ENCODE measurements at regions not wholly inside any gene's neighbourhood (a gene's known extent, or its start where the extent isn't known, plus 50 kb on each side); places are given as distances from the start of the nearest gene placed in this dataset.
"Not testable (repeated sequence)": the region's sequence is repeated elsewhere in the genome, so short reads cannot be mapped to it uniquely, and the experiment has no call there.

GRCh38 chr3:145224886-145225285, 936.1 kb downstream of the PLOD2 start:
- intact Hi-C loops (cut with DNase I), result no loop called here
- DNase-seq (no peak), ATAC-seq (no peak)
- no peak for TF ChIP-seq CTCF (IDR thresholded peaks at IDR 0.05)
- H3K4me1 ChIP-seq, result no peaks in the 10 kb centered on the region
- H3K4me3 ChIP-seq, result no peak overlapping the region
- no peaks in the 10 kb centered on the region for H3K27me3 ChIP-seq (ENCODE audit: low read depth)
- no peaks in the 10 kb centered on the region for H3K36me3 ChIP-seq
- H3K9me3 ChIP-seq, result no peaks in the 10 kb centered on the region
- no peak overlapping the region for H3K27ac ChIP-seq

GRCh38 chr3:145243875-145244274, 917.1 kb downstream of the PLOD2 start:
- ATAC-seq, result no peak
- no peak for TF ChIP-seq CTCF (IDR thresholded peaks at IDR 0.05)
- no peak overlapping the region for H3K27ac ChIP-seq

DNA sequence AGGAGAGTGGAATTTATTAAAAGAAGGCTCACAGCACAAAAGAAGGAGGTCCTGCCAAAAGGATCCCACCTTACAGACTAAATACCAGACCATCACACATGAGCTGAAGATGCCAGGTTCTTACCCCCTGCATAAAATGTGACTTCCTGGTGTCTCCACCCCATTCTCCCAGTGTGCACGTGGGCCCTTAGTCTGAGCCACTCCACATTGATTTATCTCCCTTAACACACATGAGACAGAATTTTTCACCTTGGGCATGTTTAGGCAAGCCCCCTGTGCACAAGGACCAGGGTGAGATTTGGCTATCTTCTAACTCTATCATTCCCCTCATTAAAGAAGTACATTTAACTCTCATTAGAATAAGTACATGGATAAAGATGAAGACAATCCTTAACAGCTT, 916.7 kb downstream of the PLOD2 start:
- no peak overlapping the region for H3K4me3 ChIP-seq

More at GRCh38 chr3:145243875-145244274, 917.1 kb downstream of the PLOD2 start:
- H3K4me1 ChIP-seq, result no peaks in the 10 kb centered on the region
- H3K4me3 ChIP-seq, result no peak overlapping the region
- H3K36me3 ChIP-seq, result no peaks in the 10 kb centered on the region
- H3K9me3 ChIP-seq, result peaks cover 18% of the 10 kb centered on the region
- intact Hi-C loops (cut with DNase I), result no loop called here
- DNase-seq, result no peak
- no peaks in the 10 kb centered on the region for H3K27me3 ChIP-seq (ENCODE audit: low read depth)

DNA sequence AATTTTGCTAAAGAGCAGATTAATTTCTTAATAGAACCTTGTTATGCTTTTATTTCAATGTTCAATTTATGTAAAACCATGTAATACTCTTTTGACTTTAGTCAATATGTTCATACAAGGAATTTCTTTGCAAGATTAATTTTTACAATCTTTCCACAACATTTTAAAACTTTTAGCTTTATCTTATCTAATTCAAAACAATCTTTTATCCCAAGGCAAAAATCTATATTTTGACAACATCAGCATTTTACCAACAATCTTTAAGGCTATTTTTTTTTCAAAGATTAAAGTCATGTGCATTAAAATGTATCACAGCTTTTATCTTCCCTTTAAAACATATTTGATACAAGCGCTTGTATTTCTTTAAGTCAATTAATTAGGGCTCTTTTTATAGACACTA, 914.7 kb downstream of the PLOD2 start:
- TF ChIP-seq CTCF (IDR thresholded peaks at IDR 0.05), result no peak

More for the DNA sequence above, 916.7 kb downstream of the PLOD2 start:
- Histone ChIP-seq H3K27me3 (ENCODE audit: low read depth) (no peaks in the 10 kb centered on the region), H3K36me3 (no peaks in the 10 kb centered on the region), H3K9me3 (peaks cover 22% of the 10 kb centered on the region), H3K27ac (no peak overlapping the region), H3K4me1 (no peaks in the 10 kb centered on the region)
- TF ChIP-seq CTCF (IDR thresholded peaks at IDR 0.05), result no peak
- intact Hi-C loops (cut with DNase I), result no loop called here
- DNase-seq (no peak), ATAC-seq (no peak)

DNA sequence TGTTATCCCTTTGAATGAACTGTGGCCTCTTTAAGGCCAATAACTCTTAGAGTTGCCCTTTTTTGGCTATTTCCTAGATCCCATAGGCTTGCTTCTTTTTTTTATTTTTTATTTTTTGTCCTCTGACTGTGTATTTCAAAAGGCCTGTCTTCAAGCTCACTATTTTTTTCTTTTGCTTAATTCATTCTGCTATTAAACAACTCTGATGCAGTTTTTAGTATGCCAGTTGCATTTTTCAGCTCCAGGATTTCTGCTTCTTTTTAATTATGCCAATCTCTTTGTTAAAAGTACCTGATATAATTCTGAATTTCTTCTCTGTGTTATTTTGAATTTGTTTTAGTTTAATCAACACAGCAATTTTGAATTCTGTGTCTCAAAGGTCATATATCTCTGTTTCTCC, 912.1 kb downstream of the PLOD2 start:
- H3K36me3 ChIP-seq, result no peaks in the 10 kb centered on the region
- H3K9me3 ChIP-seq, result peaks cover 24% of the 10 kb centered on the region
- intact Hi-C loops (cut with DNase I), result no loop called here
- H3K27ac ChIP-seq, result no peak overlapping the region
- H3K4me3 ChIP-seq, result no peak overlapping the region
- H3K4me1 ChIP-seq, result no peaks in the 10 kb centered on the region
- DNase-seq (no peak), ATAC-seq (no peak)
- no peaks in the 10 kb centered on the region for H3K27me3 ChIP-seq (ENCODE audit: low read depth)
- no peak for TF ChIP-seq CTCF (IDR thresholded peaks at IDR 0.05)

More for the DNA sequence above, 914.7 kb downstream of the PLOD2 start:
- intact Hi-C loops (cut with DNase I), result no loop called here
- DNase-seq (no peak), ATAC-seq (no peak)
- peaks cover 24% of the 10 kb centered on the region for H3K9me3 ChIP-seq
- H3K27ac ChIP-seq, result no peak overlapping the region
- no peak overlapping the region for H3K4me3 ChIP-seq
- no peaks in the 10 kb centered on the region for H3K27me3 ChIP-seq (ENCODE audit: low read depth)
- no peaks in the 10 kb centered on the region for H3K36me3 ChIP-seq
- no peaks in the 10 kb centered on the region for H3K4me1 ChIP-seq

DNA sequence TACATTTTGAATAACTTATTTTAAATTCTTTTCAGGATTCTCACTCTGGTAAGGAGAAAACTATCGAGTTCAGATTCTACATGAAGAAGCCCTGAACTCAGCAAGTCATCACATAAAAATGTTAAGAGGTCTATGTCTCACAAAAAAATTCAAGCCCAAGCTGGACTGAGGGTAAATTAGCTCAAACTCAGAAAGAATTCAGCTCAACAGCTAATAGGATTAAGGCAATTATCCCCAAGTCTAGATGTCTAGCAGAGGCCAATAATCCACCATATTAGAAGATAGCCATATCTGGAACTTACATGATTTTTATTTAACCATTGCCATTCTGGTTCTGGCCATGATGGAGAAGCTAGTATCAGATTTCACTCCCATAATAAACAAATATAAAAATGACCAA, 909.7 kb downstream of the PLOD2 start:
- Histone ChIP-seq H3K27ac (no peak overlapping the region), H3K9me3 (peaks cover 24% of the 10 kb centered on the region), H3K27me3 (ENCODE audit: low read depth) (no peaks in the 10 kb centered on the region), H3K36me3 (no peaks in the 10 kb centered on the region), H3K4me1 (no peaks in the 10 kb centered on the region), H3K4me3 (no peak overlapping the region)
- no peak for ATAC-seq
- intact Hi-C loops (cut with DNase I), result no loop called here
- no peak for TF ChIP-seq CTCF (IDR thresholded peaks at IDR 0.05)
- DNase-seq, result no peak

DNA sequence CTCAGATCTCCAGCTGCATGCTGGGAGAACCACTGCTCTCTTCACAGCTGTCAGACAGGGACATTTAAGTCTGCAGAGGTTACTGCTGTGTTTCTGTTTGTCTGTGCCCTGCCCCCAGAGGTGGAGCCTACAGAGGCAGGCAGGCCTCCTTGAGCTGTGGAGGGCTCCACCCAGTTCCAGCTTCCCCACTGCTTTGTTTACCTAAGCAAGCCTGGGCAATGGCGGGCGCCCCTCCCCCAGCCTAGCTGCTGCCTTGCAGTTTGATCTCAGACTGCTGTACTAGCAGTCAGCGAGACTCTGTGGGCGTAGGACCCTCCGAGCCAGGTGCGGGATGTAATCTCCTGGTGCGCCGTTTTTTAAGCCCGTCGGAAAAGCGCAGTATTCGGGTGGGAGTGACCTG, 903.0 kb downstream of the PLOD2 start:
- DNase-seq; ATAC-seq; intact Hi-C loops (cut with DNase I); H3K27me3 ChIP-seq (ENCODE audit: low read depth); H3K27ac ChIP-seq; H3K4me1 ChIP-seq; H3K9me3 ChIP-seq; H3K4me3 ChIP-seq; H3K36me3 ChIP-seq: not testable (repeated sequence)

Data from lower lobe of right lung (tissue), 2 donors.